ENCODE measurements at regions not wholly inside any gene's neighbourhood (a gene's known extent, or its start where the extent isn't known, plus 50 kb on each side); places are given as distances from the start of the nearest gene placed in this dataset.

DNA sequence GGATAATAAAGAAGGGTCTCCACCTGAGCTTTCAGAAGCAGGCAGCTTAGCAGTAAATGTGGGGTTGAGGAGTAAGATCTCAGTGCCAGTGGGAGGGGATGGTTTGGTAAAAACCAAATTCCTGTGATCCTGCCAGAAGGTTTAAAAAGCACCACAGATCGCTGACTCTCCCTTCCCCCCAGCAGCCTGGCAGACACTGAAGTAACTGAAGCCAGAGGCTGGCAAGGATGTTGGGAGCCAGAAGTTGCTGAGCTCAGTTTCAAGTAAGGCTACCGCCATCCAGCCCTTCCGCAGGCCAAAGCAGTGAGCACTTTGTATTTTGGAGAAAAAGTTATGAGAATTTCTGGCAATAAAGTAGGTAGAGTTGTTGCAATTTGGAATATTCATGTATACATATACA, 246.4 kb downstream of the ZNF621 start:
- TF ChIP-seq, protein P1, sequence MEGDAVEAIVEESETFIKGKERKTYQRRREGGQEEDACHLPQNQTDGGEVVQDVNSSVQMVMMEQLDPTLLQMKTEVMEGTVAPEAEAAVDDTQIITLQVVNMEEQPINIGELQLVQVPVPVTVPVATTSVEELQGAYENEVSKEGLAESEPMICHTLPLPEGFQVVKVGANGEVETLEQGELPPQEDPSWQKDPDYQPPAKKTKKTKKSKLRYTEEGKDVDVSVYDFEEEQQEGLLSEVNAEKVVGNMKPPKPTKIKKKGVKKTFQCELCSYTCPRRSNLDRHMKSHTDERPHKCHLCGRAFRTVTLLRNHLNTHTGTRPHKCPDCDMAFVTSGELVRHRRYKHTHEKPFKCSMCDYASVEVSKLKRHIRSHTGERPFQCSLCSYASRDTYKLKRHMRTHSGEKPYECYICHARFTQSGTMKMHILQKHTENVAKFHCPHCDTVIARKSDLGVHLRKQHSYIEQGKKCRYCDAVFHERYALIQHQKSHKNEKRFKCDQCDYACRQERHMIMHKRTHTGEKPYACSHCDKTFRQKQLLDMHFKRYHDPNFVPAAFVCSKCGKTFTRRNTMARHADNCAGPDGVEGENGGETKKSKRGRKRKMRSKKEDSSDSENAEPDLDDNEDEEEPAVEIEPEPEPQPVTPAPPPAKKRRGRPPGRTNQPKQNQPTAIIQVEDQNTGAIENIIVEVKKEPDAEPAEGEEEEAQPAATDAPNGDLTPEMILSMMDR (IDR thresholded peaks at IDR 0.05), result no peak
- no peak for TF ChIP-seq ZFX (IDR thresholded peaks at IDR 0.05; ENCODE audit: borderline replicate concordance)
